Esophagus squamous epithelium (tissue), 5 donors: ENCODE measurements at regions not wholly inside any gene's neighbourhood (a gene's known extent, or its start where the extent isn't known, plus 50 kb on each side); places are given as distances from the start of the nearest gene placed in this dataset.
A peak's percentile ranks its signal among the peaks of the same experiment; 100 is the strongest.

ENCODE experiments used
- DNase-seq: peaks from one replicate; lab custom pipeline; 2025; lab: John Stamatoyannopoulos, UW
- H3K27ac ChIP-seq, 4 donors: fragments of 200-600 bp; sonication (generic); one replicate each; pipeline ENCODE4 v1.5.1; 2016 to 2019; ENCODE audit warnings: mild to moderate bottlenecking in 1 of 4
- H3K27me3 ChIP-seq, 4 donors: fragments of 200-600 bp; sonication (generic); 1 replicate in 3 of 4; 2 replicates in 1 of 4; pipeline versions ENCODE4 v1.5.1 to v1.6.0; 2017 to 2021; ENCODE audit warnings: antibody characterized with exemption in 1 of 4
- H3K36me3 ChIP-seq, 3 donors: fragments of 200-600 bp; sonication (generic); one replicate each; pipeline ENCODE4 v1.5.1; 2016 to 2019
- H3K4me1 ChIP-seq, 3 donors: fragments of 200-600 bp; sonication (generic); one replicate each; pipeline ENCODE4 v1.5.1; 2017 to 2019
- H3K4me3 ChIP-seq, 4 donors: fragments of 200-600 bp; sonication (generic); 1 replicate in 3 of 4; 2 replicates in 1 of 4; pipeline ENCODE4 v1.5.1; 2016 to 2019; ENCODE audit warnings: mild to moderate bottlenecking in 2 of 4, moderate library complexity in 1 of 4
- H3K9me3 ChIP-seq, 3 donors: fragments of 200-600 bp; sonication (generic); one replicate each; pipeline ENCODE4 v1.5.1; 2016 to 2019
- CTCF ChIP-seq, 6 experiments: fragments of 450-650 bp in 4 of 6; fragments of 200-600 bp in 2 of 6; sonication (generic) in 2 of 6; IDR thresholded peaks; one replicate each; pipeline ENCODE4 v1.5.1; 2016 to 2019; ENCODE audit warnings: antibody characterized with exemption in 6 of 6, mild to moderate bottlenecking in 4 of 6, moderate library complexity in 4 of 6
- POLR2A ChIP-seq, 4 donors: fragments of 450-650 bp; IDR thresholded peaks; one replicate each; pipeline ENCODE4 v1.6.1; 2017; ENCODE audit warnings: antibody characterized with exemption in 4 of 4, mild to moderate bottlenecking in 4 of 4, moderate library complexity in 3 of 4
- WGBS, 2 donors: methylation state at CpG; one replicate each; pipeline ENCODE4 v1.1.5; 2018; 5-methylcytosine and 5-hydroxymethylcytosine counted together
- intact Hi-C: fragments of 100-400 bp; cut with DNase I; formaldehyde crosslinking; loops from one replicate; pipeline ENCODE4 v1.15.0; 2022
- donor health status: DM: yes; HTN: yes; CAD: no.

GRCh38 chr2:216283038-216283900 is 89.0 kb downstream of the MARCHF4 start:
- no peaks in the 10 kb centered on the region for H3K9me3 ChIP-seq
- H3K27me3 ChIP-seq = peaks cover 0 to 35% (median 0%) of the 10 kb centered on the region in 4 donors
- TF ChIP-seq CTCF (IDR thresholded peaks at IDR 0.05) (peak in 1 of 6 experiments; percentile 27), POLR2A (IDR thresholded peaks at IDR 0.05) (no peak)
- peaks cover 0 to 17% (median 0%) of the 10 kb centered on the region in 3 donors for H3K4me1 ChIP-seq
- no peaks in the 10 kb centered on the region for H3K36me3 ChIP-seq
- DNase-seq = no peak
- intact Hi-C loops = no loop called here
- 84 to 88% methylated on average over 4 to 6 of the region's 12 CpGs for WGBS, 2 donors
- no peak overlapping the region for H3K4me3 ChIP-seq
- no peak overlapping the region for H3K27ac ChIP-seq

GRCh38 chr2:216281876-216282275 is 90.4 kb downstream of the MARCHF4 start:
- intact Hi-C loops = no loop called here
- no peak for DNase-seq
- 45 to 48% methylated on average over 2 of the region's 2 CpGs for WGBS, 2 donors
- peaks cover 0 to 13% (median 0%) of the 10 kb centered on the region in 3 donors for H3K4me1 ChIP-seq
- H3K36me3 ChIP-seq = no peaks in the 10 kb centered on the region
- no peak for TF ChIP-seq POLR2A (IDR thresholded peaks at IDR 0.05)
- TF ChIP-seq CTCF (IDR thresholded peaks at IDR 0.05) = no peak
- no peak overlapping the region for H3K4me3 ChIP-seq
- no peaks in the 10 kb centered on the region for H3K9me3 ChIP-seq
- peaks cover 0 to 29% (median 0%) of the 10 kb centered on the region in 4 donors for H3K27me3 ChIP-seq
- no peak overlapping the region for H3K27ac ChIP-seq

GRCh38 chr2:216281316-216281715 is 91.0 kb downstream of the MARCHF4 start:
- peaks cover 0 to 7% (median 0%) of the 10 kb centered on the region in 3 donors for H3K4me1 ChIP-seq
- peaks cover 0 to 24% (median 0%) of the 10 kb centered on the region in 4 donors for H3K27me3 ChIP-seq
- no peaks in the 10 kb centered on the region for H3K36me3 ChIP-seq
- TF ChIP-seq POLR2A (IDR thresholded peaks at IDR 0.05) (no peak), CTCF (IDR thresholded peaks at IDR 0.05) (no peak)
- no peak overlapping the region for H3K4me3 ChIP-seq
- WGBS, 2 donors = 80% methylated on average over 1 of the region's 1 CpG; no CpG with 5 or more reads in 1 of the 2 donors
- intact Hi-C loops = no loop called here
- H3K9me3 ChIP-seq = no peaks in the 10 kb centered on the region
- no peak overlapping the region for H3K27ac ChIP-seq
- DNase-seq = no peak

GRCh38 chr2:216279459-216279858 is 92.8 kb downstream of the MARCHF4 start:
- no peak overlapping the region for H3K27ac ChIP-seq
- no peaks in the 10 kb centered on the region for H3K4me1 ChIP-seq
- peaks cover 0 to 11% (median under 1%) of the 10 kb centered on the region in 4 donors for H3K27me3 ChIP-seq
- DNase-seq = no peak
- TF ChIP-seq POLR2A (IDR thresholded peaks at IDR 0.05) (no peak), CTCF (IDR thresholded peaks at IDR 0.05) (no peak)
- no peaks in the 10 kb centered on the region for H3K9me3 ChIP-seq
- H3K36me3 ChIP-seq = no peaks in the 10 kb centered on the region
- intact Hi-C loops = no loop called here
- 68 to 72% methylated on average over 3 of the region's 3 CpGs for WGBS, 2 donors
- H3K4me3 ChIP-seq = no peak overlapping the region

- Histone ChIP-seq H3K36me3 (no peaks in the 10 kb centered on the region), H3K4me1 (no peaks in the 10 kb centered on the region), H3K4me3 (no peak overlapping the region), H3K9me3 (no peaks in the 10 kb centered on the region), H3K27ac (no peak overlapping the region), H3K27me3 (peaks cover 0 to 7% (median 2%) of the 10 kb centered on the region in 4 donors)
- TF ChIP-seq CTCF (IDR thresholded peaks at IDR 0.05) (no peak), POLR2A (IDR thresholded peaks at IDR 0.05) (no peak)
- WGBS, 2 donors = 57 to 78% methylated on average over 5 of the region's 5 CpGs
- intact Hi-C loops = no loop called here
- no peak for DNase-seq
Observed at GRCh38 chr2:216279031-216279430, 93.3 kb downstream of the MARCHF4 start.
